ENCODE measurements at regions not wholly inside any gene's neighbourhood (a gene's known extent, or its start where the extent isn't known, plus 50 kb on each side); places are given as distances from the start of the nearest gene placed in this dataset.

DNA sequence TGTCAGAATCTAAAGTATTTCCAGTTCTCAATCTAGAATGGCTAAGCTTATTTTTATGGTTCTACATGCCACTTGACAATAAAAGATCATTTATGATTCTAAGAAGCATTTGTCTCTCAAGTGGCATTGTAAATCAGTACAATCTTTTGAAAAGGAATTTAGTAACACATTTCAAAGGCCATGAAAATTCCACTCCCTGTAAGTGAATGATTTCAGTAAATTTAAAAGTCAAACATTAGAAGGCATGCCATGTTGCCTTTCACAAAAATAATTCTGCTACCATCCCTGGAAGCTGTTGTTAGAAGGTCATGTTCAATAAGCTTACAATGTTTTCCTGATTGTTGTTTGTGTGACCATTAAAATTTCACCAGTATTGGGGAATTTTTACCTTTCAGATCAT is 142.9 kb downstream of the RPIA start:
- no peak for FAIRE-seq

DNA sequence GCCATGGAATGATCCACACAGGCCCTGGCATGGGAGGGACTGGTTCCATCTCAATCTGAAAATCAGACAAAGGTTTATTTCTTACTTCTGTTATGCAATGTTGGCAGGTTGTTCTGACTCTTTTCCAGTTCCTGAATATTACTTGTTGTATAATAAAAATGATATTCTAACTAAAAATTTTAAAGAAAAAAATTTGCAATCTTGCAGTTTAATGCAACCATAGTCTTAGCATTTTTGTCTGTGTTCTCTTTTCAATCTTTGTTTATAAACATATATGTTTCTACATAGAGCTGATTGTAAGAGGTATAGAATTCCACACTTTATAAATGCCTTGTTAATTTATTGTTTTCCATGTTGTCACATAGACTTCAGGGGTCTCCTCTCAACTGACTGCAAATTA is 143.4 kb downstream of the RPIA start:
- FAIRE-seq = no peak

DNA sequence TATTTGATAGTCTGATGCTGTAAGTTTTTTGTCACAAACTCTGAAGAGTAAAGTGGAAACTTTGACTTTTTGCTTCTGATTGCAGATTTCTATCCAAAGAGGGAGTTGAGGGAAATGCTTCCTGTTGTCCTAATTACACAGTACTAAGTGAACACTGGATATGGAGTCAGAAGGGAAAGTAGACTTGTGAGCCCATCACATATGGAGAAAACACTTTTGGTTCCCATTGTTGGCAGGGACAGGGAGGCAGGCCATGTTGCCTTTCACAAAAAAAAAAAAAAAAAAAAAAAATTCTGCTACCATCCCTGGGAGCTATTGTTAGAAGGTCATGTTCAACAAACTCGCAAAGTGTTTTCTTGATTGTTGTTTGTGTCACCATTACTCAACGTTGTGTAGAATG is 144.3 kb downstream of the RPIA start:
- no peak for FAIRE-seq

DNA sequence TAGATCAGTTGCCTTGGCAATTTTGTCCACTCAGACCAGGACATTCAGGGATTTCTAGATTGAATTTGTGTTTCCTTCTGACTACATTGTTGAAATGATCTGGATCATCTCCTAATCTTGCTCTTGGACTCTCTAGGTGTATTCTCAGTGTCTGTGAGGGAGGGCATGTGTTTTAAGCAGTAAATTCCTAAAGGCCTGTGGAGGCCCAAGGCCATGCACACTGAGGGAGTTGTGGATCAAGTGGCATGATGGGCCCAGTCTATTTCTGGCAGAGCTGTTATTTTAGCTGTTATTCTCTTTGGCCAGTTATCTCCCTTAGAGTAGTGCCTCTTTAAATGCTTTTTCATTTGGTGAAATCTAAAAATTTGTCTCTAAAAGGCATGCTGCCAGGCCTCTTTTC is 144.9 kb downstream of the RPIA start:
- FAIRE-seq = no peak

DNA sequence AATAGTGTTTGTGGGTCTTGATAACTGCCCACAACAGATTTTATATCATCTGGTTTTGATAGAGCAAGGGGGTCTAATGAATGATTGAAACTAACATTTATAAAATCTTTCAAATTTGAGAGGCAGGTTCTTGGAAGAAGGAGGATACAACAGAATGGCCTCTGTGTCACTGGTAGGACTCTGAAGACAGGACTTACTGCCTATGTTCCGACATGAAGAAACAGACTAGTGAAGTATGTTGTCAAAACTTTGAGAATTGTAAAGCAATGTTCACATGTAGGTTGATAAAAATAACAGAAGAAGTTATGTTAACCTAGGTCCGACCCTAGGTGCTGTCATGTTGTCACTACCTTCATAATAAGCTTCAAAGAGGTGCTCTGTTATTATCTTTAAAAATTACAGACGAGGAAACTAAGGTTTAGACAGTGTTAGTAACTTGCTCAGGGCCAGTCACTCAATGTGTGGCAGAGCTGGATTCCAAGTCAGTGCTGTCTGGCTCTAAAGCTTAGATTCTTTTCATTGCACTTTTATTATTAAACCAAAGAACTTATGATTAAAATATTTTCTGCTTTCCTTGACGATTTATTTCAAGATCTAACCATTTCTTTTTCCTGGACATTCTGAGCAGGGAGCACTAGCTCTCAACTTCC is 146.2 kb downstream of the RPIA start:
- FAIRE-seq = no peak

DNA sequence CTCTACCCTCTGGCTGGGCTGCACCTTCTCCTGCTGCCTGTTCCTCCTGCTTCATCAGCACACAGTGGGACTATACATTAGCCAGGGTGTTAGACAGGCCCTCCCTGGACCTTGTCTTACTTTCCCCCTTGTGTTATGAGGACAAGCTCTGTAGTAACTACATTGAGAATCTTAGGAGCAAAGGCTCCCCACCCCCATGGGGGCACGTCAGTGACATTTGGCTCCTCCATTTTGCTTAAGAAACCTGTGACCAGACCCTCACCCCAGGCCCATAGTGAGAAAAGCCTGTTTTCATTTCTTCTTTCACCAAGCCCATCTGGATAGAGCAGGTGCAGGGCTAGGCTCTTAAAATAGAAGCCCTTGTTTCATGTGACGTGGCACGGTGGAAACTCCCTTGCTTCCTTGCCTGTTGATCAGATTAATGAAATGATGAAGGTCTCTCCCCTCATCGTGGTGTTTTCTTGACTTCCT is 146.7 kb downstream of the RPIA start:
- FAIRE-seq = no peak

DNA sequence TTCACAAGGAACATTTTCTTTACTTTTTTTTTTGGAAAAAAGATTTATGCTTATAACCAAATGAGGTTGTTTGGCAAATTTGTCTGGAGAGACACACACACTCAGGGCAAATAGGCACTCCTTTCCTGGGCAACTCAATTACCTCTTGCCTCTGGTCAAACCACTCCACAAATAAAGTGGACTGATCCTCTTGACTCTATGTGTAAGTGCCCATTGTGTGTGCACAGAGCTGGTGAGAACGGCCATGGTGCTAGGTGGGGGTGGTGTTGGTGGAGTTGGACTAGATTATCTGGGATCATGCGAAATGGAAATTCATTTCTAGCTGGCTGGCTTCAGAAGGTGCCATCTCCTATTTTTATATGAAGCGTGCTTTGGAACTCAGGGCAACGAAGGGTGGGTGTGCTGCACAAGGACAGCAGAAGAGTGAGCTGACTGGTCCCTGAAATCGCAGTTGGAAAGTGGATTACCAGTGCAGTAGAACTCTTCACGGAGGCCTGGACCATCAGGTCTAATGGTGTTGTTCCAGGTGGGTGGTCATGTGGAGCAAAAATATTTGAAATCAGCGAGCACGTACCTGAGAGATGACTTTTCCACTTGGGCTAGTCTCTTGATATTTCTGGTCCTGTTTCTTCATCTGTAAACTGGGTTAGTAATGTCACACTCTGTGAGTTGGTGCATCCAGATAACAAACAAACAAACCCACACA is 149.9 kb downstream of the RPIA start:
- no peak for FAIRE-seq

DNA sequence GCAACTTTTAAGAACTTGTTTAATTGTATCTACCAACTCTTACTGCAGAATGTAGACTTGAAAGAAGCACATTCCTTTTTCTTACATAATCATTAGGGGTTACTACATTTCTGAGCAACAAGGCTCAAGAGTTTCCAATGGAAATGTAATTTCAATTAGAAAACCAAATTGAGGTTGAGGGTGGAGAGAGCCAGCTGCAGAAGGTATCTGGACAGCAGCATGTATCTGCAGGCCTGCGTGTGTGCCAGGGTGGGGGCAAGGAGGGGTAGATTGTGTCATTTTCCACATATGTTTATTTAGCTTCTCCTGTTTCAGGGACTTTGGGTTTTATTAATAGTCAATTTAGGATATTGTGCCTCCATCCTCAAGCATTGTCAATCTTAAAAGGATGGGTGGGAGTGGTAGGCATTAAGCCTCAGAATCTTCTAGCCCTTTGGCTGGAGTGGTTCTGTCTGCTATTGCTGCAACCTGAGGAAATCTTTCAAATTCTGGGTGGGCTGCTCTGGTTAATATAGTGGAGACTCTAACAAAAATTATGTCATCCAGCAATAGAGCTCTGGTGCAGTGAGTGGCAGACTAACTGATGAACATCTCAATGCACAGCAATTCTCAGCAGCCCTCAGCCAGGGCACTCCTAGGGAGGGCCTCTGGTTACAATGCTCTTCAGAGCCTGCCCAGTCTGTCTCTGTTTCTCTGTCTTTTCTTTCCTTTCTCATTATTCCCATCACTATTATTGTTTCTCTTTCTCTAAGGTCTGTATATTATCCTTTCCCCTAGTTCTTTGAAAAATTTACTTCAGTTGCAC is 151.4 kb downstream of the RPIA start:
- FAIRE-seq = no peak

DNA sequence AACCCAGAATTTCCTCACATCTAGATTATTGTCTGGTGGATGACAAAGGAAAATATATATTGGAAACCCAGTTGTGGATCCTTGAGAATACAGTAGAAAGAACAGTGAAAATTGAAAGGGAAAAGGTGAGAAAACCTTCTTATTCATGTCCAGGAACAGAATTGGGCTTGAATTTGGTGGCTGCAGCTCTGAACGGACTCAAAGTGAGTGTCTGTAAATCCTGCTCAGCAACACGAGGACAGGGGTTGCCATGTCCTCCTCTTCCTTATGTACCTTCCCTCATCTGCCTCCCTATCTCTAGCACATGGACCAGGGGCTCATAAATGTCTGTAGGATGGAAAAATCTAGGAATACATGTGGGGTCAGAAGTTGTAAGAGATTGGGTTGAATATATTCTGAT is 152.2 kb downstream of the RPIA start:
- FAIRE-seq = no peak

DNA sequence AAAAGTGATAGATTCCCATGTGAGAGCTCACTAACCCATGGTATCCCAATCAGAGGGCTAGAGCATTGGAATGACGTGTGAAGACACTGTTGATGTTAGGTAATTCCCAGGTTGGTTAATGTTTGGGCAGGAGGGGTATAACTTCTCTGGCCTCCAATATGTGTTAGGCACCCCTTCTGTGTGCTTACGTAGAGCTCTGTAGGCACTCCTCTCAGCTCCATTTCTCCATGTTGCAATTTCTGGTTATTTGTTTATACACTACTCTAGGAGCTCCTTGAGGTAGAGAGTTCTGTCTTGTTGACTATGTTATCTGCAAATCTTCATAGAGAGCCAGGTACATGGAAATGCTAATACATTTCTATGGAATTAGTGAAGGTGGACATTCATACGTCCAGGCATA is 153.5 kb downstream of the RPIA start:
- no peak for FAIRE-seq

DNA sequence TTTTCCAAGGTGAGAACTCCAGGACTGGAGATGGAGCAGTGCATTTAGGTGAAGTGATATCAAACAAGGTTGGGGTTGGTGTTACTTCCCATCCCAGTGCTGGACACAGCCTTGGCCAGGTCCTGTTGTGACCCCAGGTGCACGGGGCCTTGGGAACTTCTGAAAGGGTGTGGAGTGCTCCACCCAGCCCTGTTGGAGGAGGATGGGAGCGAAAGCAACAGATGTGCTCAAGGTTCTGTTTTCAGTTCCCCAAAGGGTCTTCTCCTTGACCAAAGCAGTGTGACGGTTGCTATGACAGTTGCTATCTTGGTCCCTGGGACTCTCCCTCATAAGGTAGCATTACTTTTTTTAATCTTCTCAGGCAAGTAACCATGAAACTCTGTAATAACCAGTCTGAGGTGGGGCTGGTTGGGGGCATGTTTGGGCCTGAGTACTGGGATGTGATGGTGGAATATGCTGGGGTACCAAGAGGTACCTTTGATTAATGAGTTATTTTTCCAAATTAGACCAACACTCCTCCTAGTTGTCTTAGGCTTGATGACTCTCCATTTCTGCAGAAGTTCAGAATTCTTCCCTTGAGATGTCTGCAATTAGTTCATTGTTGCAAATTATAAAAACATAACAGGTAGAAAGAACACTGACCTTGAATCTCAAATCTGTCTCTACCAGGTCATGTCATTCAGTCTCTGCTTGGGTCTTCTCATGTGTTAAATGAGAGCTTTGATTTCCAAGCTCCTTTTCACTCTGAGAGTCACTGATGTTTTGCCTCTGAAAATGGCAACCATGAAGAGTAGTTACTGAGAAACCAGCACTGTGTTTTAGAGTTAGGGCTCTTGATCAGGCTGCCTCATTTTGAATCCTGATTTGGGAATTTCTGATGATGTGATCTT is 154.5 kb downstream of the RPIA start:
- FAIRE-seq = no peak

DNA sequence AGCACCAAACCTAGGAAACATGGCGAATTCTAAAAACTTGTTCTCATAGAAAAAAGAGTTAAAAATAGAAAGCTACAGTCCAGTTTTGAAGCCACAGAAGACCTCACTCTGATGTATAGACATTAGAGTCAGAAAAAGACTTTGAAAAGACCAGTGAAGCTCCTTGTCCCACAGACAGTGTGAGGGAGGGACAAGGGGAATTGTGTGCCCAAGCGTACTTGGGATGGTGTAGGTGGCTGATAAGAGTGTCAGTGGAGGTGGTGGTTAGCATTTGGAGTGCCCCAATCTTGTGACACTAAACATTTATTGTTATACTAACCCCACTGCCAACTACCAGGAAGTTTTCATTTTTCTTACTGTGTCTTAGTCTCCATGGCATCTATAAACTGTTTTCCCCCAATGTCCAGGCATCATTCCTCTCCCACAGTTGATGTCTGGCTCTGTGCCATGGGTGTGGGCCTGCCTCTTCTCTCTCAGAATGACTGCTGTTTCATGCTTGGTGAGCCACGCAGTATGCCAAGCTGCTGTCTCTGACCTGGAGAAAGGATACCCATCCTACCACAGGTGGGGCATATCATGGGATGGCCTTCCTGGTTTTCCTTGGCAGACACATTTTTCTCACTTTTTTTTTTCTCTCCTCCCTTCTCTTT is 161.4 kb downstream of the RPIA start:
- no peak for FAIRE-seq

DNA sequence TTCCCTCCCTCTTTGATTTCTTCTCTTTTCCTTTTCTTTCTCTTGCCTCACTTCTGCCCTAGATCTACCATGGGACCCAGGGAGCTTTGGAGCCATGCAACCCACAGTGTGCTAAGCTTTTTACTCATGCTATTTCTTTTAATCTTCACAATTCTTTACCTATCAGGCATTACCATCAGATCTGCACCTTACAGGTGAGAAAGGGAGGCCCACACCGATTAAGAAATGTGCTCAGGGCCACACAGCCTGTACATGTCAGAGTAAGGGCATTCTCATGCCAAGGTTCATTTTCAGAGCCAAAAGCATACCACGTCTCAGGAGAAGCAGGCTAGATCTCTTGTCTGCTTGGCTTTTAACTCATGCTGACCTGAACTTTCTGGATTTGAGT is 161.9 kb downstream of the RPIA start:
- FAIRE-seq = no peak

DNA sequence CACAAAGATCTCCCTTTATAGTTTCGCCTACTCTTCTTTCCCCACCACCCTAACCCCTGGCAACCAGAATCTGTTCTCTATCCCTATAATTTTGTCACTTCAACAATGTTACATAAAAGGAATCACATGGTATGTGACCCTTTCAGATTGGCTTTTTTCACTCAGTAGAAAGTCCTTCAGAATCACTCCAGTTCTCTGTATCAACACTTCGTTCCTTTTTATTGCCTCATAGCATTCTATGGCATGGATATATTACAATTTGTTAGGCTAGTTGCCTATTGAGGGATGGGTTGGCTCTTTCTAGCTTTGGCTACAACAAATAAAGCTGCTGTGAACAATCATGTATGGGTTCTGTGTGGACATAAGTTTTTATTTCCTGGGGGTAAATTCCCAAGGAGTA is 163.1 kb downstream of the RPIA start:
- no peak for FAIRE-seq

DNA sequence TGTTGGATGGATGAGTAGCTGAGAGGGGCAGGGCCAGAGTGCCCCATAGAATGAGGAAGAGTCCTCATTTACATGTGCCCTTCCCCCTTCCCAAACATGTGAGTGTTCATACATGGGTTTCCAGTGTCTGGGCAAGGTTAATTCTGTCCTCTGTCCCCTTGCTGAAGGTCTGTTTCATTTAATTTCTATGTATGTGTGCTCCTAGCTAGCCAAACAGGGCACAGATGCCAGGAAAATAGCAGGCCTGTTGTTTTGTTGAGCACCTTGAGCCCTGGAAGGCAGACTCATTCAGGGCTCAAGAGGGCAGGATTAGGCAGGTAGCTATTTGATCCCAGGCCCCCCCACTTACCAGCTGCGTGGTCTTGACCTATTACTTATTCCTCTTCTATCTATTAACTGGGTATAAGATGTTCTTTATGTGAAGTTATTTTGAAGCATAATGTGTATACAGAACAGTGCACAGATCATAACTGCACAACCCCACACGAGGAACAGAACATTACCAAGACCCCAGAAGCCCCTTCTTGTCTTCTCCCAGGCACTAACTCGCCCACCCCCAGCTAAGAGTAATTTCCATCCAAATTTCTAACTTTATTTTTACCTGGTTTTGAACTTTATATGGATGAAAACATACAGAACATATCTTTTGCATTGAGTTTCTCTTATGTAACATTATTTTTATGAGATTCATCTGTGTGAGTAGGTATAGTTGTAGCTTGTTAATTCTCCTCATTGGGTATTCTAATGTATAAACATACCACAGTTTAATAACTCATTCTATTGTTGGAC is 164.3 kb downstream of the RPIA start:
- FAIRE-seq = no peak

DNA sequence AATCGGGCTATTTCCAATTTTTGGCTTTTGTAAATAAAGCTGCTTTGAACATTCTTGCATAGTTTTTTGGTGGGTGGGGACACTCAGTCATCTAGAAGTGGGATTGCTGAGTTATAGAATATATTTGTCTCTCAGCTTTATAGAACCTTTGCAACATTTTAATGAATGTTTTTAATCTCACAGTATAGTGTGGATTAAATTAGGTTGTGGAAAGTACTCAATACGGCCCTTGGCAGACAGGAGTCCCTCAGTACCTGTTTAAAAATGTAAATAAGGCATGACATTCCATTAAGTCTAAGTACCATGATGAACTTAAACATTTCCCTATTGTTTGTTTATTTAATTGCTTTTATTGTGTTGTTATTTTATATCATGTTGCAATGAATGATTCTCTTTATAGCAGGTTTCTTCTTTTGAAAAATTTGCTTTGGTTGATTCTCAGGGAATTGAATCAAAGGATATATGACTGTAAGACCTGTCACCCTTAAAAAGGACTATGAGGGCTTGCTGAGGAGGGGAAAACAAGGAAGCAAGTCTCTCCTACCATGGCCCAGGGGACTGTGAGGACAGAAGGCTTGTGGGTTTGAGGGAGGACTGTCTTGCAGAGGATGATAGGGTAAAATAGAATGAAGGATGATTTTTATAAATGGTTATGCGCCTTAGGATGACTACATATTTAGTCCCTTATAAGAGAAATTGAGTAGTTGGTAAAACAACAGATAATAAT is 165.1 kb downstream of the RPIA start:
- no peak for FAIRE-seq

DNA sequence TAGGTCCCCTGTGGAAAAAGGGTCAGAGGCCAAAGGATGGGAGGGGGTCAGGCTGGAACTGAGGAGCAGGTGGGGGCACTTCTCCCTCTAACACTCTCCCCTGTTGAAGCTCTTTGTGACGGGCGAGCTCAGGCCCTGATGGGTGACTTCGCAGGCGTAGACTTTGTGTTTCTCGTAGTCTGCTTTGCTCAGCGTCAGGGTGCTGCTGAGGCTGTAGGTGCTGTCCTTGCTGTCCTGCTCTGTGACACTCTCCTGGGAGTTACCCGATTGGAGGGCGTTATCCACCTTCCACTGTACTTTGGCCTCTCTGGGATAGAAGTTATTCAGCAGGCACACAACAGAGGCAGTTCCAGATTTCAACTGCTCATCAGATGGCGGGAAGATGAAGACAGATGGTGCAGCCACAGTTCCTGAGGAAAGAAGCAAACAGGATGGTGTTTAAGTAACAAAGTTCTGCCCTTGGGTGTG is 165.8 kb downstream of the RPIA start:
- FAIRE-seq = no peak

DNA sequence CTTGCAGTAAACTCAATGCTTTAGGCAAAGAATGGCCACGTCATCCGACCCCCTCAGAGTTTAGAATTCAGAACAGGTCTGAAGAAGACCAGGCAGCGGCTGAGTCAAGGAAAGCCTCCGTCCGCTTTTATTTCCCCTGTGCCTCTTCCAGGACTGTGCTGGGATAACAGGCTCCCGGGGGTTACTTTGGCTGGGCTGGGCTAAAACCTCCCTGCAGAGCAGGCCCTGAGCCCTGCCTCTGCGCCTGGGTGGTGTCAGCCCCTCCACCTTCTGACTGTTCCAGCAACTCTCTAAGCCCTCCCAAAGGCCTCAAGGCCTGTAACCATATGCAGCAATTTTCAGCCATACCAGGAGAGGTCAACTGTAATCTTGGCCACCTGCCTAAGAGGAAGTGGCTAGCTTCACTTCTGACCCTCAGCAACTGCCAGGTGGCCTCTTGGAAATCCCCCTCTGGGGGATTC is 166.5 kb downstream of the RPIA start:
- FAIRE-seq = no peak

DNA sequence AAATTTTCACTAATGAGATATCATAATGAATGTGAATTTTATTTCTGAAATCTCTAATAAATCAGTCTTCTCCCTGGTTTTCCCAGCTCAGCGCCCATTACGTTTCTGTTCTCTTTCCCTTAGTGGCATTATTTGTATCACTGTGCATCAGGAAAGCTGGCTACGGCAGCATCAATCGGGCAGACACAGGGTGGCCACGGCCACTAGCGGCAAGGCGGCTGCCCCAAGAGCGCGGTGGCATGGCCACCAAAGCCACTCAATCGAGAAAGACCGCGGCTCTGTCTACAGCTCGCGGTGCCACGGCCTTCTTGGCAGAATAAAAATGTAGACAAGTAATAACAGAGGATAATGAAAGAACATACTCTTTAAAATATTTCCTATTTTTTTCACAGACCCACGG is 168.0 kb downstream of the RPIA start:
- no peak for FAIRE-seq

DNA sequence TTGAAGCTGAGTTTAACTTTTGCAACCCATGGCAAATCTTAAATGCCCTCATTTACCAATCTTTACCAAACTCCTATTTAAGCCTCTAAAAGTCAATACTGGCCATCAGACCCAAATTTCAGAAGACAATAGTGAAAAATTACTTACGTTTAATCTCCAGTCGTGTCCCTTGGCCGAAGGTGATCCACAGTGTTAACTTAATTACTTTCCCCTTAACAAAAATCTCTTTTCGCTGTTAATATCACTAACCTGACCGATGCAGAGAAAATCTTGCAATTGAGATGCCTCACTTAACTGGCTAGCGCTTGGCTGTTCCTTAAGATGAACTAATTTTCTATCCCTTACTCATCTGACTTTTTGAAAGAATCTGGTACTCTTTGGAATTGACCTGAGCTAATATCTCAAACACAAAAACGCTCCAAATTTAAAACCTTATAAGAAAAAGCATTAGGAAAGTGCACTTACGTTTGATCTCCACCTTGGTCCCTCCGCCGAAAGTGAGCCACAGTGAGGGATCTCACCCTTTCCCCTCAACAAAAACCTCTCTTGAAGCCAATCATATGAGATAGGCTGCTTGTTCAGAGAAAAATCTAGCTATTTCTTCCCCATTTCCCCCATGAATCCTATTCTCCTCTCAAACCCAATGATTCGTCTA is 169.1 kb downstream of the RPIA start:
- no peak for FAIRE-seq

All from islet of Langerhans (tissue), 1 donor.